NCI-H345 (cell line): ENCODE measurements at regions not wholly inside any gene's neighbourhood (a gene's known extent, or its start where the extent isn't known, plus 50 kb on each side); places are given as distances from the start of the nearest gene placed in this dataset.

Source experiments
- DNase-seq: peaks from one replicate; lab custom pipeline; 2025; lab: John Stamatoyannopoulos, UW

DNA sequence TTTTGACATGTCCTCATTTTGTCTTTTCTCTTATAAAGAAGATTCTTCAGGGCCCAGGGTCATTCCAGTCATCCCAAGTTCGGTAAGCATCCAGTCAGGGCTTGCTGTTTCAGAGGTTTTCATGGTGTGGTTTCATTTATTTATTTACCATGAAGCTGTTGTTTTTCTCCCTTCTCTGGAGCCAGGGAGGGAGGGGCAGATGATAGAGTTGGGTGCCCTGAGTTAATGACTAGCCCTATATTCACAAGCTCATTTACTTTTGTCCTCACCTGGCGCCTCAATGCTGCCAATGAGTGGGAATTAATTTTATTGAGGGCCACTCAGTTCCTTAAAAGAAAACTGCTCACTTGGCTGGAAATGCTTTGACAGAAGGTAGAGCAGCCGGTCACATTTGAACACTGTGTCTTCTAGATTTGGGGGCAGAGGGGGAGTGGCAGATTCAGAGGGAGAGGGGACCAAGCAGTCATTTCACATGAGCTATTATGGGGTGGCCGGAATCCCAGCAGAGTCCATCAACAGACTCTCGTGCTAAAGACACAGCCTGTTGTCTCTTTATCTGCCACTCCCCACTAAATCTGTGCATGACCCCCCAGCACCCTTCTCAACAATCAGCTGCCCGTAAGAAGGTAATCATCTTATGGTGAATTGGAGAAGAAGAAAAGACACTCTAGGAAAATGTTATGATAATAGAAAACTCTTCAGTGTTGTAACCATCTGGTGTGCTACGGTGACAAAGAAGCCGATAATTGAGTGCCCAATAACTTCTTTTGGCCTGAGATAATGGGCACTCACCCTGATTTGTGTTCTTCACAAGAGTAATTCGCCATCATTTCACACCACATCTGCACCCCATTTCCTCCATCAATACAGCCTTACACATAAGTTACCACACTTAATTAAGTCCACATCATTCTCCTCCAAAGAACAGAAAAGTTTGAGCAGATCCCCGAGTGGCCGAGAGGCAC, 573.5 kb upstream of the JAG1 start:
- DNase-seq: no peak

- no peak for DNase-seq
Measured at GRCh38 chr20:11248011-11248409, 574.2 kb upstream of the JAG1 start.

DNA sequence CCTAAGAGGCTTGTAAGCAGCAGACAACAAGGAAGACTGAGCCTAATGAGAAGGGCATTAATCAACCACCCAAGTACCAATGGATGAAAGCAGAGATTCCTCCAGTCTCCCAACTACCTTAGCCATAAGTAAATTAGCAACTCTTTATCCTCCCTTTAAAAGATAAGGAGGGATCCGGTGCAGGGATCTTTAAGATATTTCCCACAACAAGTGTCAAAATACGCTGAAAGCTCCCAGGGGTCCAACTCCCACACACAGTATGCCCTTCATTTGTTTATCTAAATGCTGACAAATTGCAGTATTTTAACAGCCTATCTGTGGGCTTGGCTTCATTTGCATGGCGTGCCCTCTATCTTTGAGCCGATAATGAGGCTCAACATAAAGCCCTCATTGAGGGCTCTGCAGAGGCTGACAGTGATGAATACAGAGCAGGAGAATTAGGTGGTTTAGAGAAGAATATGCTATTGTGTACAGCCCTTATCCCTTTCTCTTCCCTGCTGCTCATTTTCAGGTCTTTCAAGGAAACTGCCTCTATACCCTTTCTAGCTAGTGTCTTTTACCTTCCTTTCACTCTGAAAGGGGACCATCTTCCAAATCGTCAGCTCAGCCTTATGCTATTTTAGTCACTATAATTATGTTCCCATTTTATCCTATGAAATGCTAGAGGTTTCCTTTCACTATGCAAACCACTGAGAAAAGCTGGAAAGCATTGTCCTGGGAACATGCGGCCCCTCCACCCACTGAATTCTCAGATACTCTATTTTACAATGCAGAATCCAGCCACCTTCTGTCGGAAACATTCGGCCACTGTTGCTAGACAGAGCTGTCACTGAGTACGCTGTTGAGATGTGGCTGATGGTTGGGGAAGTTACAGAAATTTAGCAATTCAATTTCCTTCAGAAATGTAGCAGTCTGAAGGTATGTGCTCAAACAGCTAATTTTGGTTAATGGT, 575.2 kb upstream of the JAG1 start:
- no peak for DNase-seq

- DNase-seq: no peak
Measured at GRCh38 chr20:11249683-11250082, 575.9 kb upstream of the JAG1 start.

DNA sequence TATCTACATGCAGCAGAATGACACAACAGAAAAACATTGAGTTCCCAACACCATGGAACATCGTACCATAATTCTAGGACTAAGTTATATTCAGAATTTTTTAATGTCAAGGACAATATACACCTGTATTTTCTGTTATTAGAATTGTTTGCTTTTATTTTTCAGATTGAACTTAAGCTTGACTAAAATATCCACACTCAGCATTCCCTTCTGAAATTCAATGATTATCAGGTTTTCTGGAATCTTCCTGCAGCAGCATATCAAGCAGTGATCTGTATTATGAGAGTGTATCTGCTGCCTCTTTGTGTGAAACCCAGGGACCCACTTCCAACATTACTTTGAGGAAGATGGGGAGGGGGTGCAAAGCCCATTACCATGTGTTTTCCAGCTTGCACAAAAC, 578.6 kb upstream of the JAG1 start:
- no peak for DNase-seq

- no peak for DNase-seq
Measured at GRCh38 chr20:11255455-11255854, 581.7 kb upstream of the JAG1 start.

DNA sequence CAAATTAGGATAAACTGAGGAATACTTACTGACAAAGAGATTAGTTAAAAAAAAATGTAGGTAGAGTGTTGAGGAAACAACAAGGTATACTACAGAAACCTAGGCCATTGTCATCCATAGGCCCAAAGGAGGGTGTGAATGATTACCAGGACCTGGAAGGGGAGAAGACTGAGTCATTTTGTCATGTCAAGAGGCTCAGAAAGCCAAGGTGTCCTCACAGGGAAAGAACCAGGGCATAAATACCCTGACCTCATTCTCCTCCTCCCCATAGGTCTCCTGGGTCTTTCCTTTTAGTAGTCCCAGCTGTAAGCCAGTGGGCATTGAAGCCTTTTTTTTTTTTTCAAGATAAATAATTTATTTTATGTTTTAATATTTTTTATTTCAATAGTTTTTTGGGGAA, 582.1 kb upstream of the JAG1 start:
- DNase-seq: no peak

- DNase-seq: no peak
Measured at GRCh38 chr20:11260611-11261010, 586.8 kb upstream of the JAG1 start.

- no peak for DNase-seq
Measured at GRCh38 chr20:11261533-11262000, 587.8 kb upstream of the JAG1 start.

GRCh38 chr20:11266571-11266970, 592.8 kb upstream of the JAG1 start:
- DNase-seq: no peak

- DNase-seq: no peak
Measured at GRCh38 chr20:11267131-11267761, 593.4 kb upstream of the JAG1 start.

DNA sequence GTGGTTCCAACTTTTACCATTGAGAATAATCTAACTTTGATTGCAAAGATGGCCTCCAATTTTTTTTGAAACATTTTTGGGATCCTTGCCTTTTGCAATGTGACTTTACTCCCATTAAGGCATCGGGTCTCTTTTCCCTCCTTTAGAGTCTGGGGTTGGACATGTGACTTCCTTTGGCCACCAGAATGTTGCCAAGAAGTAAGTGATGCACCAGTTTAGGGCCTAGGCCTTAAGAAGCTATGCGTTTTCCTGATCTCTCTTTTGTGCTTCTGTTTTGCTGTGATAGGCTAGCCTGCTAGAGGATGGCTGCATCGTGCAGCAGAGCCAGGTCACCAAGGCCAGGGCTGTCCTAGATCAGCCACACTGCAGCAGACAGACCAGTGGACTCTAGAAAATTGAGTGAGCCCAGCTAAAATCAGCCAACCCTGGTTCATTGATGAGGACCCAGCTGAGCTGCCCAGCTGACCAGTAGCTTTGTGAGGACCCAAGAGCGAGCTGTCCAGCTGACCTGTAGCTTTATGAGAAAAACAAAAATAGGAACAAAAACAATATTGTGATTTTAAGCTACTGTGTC, 594.0 kb upstream of the JAG1 start:
- no peak for DNase-seq

DNA sequence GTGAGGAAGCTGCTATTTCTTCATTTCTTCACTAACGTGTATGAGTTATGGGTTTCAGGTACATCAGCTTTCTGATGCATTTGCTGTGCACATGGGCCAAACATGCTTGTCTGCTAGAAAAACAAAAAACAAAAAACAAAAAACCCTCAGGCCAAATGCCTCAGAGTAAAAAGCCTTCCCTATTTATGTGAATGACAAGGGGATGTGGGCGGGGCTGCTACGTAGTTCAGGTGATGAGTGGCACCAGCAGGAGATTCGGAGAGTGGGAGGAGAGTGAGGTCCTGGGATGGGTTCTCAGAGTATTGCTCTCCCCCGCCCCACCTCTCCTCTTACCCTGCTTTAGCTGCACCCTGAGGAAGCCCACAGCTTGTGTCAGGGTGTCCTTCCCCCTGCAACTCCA, 596.8 kb upstream of the JAG1 start:
- no peak for DNase-seq

DNA sequence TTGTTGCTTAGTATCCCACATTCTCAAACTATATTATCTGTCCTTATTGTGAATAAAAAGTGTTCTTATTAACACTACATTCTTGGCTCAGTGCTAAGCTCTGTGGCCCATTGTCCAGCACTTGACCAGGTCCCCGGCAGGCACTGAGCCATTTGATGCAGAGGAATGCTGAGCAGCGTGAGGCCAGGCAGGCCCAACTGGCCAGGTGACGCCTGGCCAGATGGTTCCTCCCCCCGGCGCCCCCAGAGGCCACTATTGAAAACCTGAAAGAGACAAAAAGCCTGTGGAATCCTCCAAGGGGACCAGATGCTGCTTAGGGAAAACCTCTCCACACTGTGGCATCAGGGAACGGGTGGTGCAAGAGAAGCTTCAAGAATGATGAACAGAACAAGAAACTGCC, 597.5 kb upstream of the JAG1 start:
- no peak for DNase-seq

- no peak for DNase-seq
Measured at GRCh38 chr20:11271920-11272594, 598.3 kb upstream of the JAG1 start.

GRCh38 chr20:11274141-11274594, 600.4 kb upstream of the JAG1 start:
- peak; percentile 74 for DNase-seq

DNA sequence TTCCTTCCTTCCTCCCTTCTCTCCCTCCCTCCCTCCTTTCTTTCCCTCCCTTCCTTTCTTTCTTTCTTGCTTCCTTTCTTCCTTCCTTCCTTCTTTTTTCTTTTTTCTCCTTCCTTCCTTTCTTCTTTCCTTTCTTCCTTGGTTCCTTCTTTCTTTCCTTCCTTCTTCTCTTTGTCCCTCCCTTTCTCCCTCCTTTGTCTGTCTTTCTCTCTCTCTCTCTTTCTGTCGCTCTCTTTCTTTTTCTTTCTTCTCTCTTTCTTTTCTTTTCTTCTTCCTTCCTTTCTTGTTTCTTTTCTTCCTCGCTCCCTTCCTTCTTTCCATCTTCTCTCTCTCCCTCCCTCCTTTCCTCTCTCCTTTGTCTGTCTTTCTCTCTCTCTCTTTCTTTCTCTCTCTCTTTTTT, 601.9 kb upstream of the JAG1 start:
- no peak for DNase-seq

DNA sequence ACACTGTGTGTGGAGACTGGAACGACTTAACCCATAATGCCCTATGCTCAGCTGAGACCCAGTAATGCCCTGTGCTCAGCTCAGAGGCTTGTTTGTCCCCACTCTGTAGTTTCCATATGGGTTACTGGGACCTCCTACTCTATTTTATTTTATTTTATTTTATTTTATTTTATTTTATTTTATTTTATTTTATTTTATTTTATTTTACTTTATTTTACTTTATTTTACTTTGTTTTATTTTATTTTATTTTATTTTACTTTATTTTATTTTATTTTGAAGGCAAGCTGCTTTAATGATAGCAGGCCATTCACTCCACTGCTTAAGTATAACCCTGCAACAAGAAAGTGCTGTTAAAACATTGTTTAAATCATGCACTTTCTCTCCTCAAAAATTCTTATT, 603.4 kb upstream of the JAG1 start:
- DNase-seq: no peak

- no peak for DNase-seq
Measured at GRCh38 chr20:11277858-11278257, 604.1 kb upstream of the JAG1 start.

DNA sequence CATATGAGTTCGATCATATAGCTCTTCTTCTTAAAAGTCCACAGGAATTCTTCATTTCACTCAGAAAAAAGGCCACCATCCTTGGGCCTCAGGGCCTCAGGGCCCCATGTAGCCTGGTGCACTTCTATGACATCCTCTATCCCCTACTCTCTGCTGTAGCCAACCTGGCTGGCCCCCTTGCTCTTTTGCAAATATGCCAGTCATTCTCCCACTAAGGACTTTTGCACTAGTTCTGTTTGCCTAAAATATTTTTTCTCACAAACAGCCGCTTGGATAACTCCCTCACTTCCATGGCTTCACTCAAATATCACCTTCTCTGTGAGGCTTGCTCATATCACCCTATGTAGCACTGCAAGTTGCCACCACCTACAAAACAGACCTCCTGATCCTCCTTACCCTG, 604.7 kb upstream of the JAG1 start:
- no peak for DNase-seq

DNA sequence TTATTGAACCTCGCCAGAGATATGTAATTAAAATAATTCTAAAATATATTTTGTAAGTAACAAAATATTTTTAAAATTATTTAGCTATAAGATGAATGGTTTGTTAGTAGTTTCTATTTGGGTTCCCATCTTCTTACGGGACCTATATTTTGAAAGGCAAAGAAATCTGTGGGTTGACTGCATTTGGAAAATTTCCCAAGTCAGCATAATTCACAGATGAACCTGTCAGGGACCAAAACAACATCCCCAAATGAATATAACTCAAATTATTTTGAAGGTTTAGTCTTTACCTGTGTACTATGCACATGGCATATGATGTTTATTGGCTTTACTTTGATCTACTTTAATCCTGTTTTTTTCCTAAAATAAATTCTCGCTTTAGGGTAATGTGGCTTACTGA, 607.4 kb upstream of the JAG1 start:
- DNase-seq: no peak
